ENCODE measurements at regions not wholly inside any gene's neighbourhood (a gene's known extent, or its start where the extent isn't known, plus 50 kb on each side); places are given as distances from the start of the nearest gene placed in this dataset.
"Not testable (repeated sequence)": the region's sequence is repeated elsewhere in the genome, so short reads cannot be mapped to it uniquely, and the experiment has no call there.

DNA sequence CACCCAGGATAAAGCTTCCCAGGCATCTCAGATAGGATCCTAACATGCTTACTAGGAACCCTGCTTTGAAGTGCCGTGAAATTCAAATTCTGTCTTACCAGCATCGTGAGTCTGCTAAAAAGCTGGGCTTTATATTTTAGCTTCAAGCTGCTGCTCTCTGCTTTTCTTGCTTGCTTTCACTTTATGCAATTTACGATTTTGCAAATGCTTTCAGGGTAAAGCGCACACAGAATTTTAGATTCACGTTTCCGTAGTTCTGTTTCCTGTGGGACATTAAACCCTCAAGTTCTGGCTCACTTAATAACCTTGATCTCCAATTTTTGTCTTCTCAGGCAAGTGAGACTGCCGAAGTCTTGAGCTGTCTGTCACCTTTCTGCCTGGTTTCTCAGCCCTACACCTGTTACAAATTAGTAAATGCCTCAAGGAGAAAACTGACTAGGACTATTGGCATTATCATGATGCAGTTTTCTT lies 170.5 kb upstream of the TGFBR2 start:
- no peaks in the 10 kb centered on the region for H3K36me3 ChIP-seq (ENCODE audit: insufficient read depth, low read length)
- H3K9ac ChIP-seq (ENCODE audit: low read depth, low read length) = no peak overlapping the region
- peaks cover 14% of the 10 kb centered on the region; the same call in 1 of the 2 replicates for H3K4me1 ChIP-seq (ENCODE audit: insufficient read depth, low read length)
- H3K9me3 ChIP-seq (ENCODE audit: control insufficient read depth, insufficient read depth, low read length) = no peaks in the 10 kb centered on the region

DNA sequence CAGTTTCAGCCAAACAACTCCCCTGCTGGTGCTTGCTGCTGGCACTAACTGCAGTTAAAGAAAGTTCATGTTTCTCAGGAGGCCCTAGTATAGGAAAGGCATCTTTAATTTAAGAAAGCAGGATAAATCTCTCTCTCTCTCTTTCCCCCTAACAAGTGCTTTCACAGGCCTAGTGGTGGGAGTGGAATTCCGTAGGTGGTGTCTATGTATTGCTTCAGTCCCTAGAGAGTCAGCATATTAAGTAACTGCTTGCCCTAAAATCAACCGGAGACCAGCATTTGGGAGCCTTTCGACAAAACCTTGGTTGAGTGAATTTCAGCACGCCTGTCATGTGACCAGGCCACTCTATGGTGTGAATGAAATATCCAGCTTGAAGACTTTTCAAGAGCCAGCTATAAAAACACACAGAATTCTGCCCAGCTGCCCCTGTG lies 169.2 kb upstream of the TGFBR2 start:
- H3K9me3 ChIP-seq (ENCODE audit: control insufficient read depth, insufficient read depth, low read length) = no peaks in the 10 kb centered on the region
- H3K36me3 ChIP-seq (ENCODE audit: insufficient read depth, low read length) = no peaks in the 10 kb centered on the region
- H3K9ac ChIP-seq (ENCODE audit: low read depth, low read length) = no peak overlapping the region
- H3K4me1 ChIP-seq (ENCODE audit: insufficient read depth, low read length) = peaks cover 14% of the 10 kb centered on the region; the same call in 1 of the 2 replicates

DNA sequence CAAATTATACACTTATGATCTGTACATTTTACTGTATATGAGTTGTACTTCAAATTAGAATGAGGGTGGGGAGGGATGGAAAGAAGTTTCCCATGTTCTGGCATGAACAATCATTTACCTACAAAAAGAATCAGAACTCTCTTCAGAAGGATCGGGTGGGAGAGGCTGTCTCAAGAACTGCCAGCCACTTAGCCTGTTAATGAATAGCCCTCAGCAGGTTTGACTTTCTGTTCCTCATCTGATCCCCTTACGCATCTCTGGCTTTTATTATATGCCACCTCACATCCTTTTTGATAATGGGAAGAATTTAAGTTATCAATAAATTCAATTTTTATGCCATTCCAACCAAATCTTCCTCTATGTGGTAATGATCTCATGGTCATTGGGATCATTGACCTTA lies 168.3 kb upstream of the TGFBR2 start:
- H3K36me3 ChIP-seq (ENCODE audit: insufficient read depth, low read length) = no peaks in the 10 kb centered on the region
- no peak overlapping the region for H3K9ac ChIP-seq (ENCODE audit: low read depth, low read length)
- H3K4me1 ChIP-seq (ENCODE audit: insufficient read depth, low read length) = peaks cover 14% of the 10 kb centered on the region; the same call in 1 of the 2 replicates
- H3K9me3 ChIP-seq (ENCODE audit: control insufficient read depth, insufficient read depth, low read length) = no peaks in the 10 kb centered on the region

DNA sequence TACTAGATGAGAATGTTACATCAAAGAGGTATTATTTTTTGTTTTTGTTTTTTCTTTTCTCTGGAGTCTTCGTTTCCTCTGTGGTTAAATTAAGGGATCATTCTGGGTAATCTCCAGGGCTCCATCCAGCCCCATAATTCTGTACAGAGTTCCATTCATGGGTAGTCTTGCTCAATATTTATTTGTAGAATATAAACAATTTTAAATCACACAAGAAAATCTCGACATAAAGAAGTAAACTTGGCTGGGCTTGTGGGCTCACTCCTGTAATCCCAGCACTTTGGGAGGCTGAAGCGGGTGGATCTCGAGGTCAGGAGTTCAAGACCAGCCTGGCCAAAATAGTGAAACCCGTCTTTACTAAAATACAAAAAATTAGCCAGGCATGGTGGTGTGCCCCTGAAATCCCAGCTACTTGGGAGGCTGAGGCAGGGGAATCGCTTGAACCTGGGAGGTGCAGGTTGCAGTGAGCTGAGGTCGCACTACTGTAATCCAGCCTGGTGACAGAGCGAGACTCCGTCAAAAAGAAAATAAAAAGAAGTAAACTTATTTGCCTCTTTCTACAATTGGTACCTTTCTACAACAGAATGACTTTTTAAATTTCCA lies 166.8 kb upstream of the TGFBR2 start:
- Histone ChIP-seq H3K4me1 (ENCODE audit: insufficient read depth, low read length) (peaks cover 14% of the 10 kb centered on the region; the same call in 1 of the 2 replicates), H3K9ac (ENCODE audit: low read depth, low read length) (no peak overlapping the region), H3K9me3 (ENCODE audit: control insufficient read depth, insufficient read depth, low read length) (no peaks in the 10 kb centered on the region), H3K36me3 (ENCODE audit: insufficient read depth, low read length) (no peaks in the 10 kb centered on the region)

DNA sequence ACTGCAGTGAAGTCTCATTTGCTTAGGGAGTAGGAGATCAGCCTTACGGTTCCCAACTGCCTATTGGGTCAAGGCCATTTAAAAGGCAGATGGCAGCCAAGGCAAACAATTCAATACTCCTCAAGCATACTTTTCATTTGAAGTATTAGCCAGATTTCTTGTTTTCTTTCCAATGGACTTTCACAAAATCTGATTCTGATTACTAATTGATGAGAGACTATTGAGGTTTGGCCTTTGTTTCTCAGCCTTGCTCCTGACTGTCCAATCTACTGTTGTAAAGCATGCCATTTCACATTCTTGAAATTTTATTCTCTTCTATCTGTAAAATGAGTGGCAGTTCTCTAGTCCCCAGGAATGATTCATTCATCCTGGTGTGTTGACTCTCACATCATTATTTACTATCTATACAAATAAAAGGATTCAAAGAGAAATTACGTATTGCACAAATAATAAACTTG lies 166.2 kb upstream of the TGFBR2 start:
- H3K9ac ChIP-seq (ENCODE audit: low read depth, low read length) = no peak overlapping the region

DNA sequence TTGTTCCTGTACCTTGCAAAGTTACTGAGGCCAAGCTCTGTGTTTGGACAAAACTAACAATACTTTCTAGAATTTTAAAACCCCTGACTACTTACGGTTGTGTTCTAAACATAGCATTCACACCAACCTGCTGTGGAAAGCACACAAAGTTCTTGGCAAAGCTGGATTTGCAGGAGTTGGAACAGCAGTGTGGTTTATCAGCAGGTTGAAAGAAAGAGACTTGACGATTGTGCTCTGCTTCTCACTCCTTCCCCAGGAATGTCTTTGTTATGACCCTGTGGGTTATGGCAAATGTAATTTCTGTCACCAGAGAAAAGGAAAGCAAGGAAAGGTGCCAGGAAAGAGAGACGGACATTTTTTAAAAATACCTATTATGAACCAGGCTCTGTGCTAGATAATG lies 165.5 kb upstream of the TGFBR2 start:
- H3K9me3 ChIP-seq (ENCODE audit: control insufficient read depth, insufficient read depth, low read length) = no peaks in the 10 kb centered on the region
- H3K36me3 ChIP-seq (ENCODE audit: insufficient read depth, low read length) = no peaks in the 10 kb centered on the region
- H3K4me1 ChIP-seq (ENCODE audit: insufficient read depth, low read length) = peaks cover 10% of the 10 kb centered on the region; the same call in 1 of the 2 replicates
- no peak overlapping the region for H3K9ac ChIP-seq (ENCODE audit: low read depth, low read length)

More for the DNA sequence above, 166.2 kb upstream of the TGFBR2 start:
- Histone ChIP-seq H3K36me3 (ENCODE audit: insufficient read depth, low read length) (no peaks in the 10 kb centered on the region), H3K4me1 (ENCODE audit: insufficient read depth, low read length) (peaks cover 14% of the 10 kb centered on the region; the same call in 1 of the 2 replicates), H3K9me3 (ENCODE audit: control insufficient read depth, insufficient read depth, low read length) (no peaks in the 10 kb centered on the region)

DNA sequence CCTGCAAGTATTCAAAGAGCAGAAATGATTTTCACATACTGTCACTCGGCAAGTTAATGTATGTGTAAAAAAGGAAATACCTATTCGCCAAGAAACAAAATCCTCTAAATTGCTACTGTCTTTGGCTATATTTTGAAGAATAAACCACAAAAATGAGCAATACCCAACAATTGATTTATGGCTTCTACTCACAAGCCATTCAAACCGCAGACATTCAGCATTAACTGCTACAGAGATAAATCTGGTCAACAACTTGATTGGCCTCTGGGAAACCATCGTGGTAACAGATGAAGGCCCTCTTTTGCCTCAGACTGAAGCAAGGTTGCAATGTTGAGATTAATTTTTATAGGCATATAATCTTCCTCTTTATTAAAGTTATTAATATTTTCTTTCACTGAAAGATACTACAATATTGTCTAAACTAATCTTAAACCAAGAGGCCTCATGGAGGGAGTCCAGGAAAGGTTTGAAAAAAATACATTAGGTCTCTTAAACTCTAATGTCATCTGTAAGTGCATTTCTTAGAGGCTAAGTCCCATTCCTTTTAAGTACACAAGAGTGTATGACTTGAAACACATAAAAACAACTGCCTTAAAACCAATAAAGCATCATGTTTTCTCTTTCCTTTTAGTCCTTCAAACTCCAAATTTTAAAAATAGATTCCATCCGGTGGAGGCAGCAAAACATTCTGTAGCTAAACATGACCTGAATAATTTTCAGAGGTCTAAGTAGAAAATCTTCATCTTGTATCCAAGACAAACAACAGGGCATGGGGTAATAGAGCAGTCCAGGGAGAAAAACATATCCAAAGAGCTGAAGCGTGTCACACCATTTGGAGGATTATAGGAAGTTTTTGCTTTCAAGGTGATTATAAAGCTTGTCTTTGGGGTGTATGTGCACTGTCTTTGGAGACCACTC lies 162.4 kb upstream of the TGFBR2 start:
- Histone ChIP-seq H3K36me3 (ENCODE audit: insufficient read depth, low read length) (no peaks in the 10 kb centered on the region), H3K9me3 (ENCODE audit: control insufficient read depth, insufficient read depth, low read length) (no peaks in the 10 kb centered on the region), H3K4me1 (ENCODE audit: insufficient read depth, low read length) (no peaks in the 10 kb centered on the region), H3K9ac (ENCODE audit: low read depth, low read length) (no peak overlapping the region)

DNA sequence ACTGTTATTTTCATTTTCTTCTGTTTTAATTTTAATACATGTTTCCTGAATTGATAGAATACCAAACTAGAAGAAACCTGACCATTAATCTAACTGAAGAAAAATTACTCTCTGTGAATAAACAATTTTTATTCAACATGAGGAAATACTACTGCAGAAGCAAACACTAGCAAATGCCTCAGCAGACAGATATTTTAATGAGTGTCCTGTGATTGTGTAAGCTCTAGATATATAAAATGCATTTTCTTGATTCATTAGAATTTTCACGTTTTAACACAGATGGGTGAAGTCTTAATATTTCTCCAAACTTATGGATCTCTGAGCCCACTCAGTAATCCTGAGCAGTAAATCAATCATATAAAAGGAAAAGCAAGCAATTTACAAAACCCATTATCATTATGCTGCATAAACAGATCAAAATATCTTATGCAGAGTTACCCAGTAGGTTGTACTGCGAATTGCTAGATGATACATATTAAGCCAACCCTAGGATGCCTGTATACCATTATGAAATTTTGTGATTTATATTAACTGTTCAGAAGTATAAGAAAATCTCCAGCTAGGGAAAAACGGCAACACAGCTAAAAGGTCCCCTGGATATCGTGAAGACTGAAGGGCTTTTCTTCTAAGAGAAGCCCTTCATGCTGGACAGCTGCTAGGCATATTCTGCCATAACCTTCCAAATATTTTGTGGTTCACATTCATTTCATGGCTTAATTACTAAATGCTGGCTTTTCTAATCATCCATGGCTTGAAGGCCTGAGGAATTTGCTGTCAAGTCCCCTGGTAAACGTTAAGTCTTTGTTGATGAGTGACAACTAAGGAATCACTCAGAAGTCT lies 157.7 kb upstream of the TGFBR2 start:
- no peaks in the 10 kb centered on the region for H3K36me3 ChIP-seq (ENCODE audit: insufficient read depth, low read length)
- no peaks in the 10 kb centered on the region for H3K9me3 ChIP-seq (ENCODE audit: control insufficient read depth, insufficient read depth, low read length)
- no peak overlapping the region for H3K9ac ChIP-seq (ENCODE audit: low read depth, low read length)
- no peaks in the 10 kb centered on the region for H3K4me1 ChIP-seq (ENCODE audit: insufficient read depth, low read length)

DNA sequence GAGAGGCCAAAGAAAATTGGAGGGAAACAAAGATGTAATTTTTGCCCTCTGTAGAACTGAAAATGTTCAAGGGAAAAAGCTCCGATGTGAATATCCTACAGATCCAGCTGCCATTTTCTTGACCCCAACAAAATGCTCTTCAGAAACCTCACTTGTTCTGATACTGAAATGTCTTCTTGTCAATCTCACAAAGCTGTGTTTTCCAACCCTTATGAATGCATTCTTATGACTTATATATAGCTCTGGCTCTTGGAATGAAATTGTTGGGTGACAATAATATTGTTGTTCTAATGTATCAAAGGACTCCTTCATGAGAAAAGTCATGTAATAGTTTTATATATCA lies 157.1 kb upstream of the TGFBR2 start:
- Histone ChIP-seq H3K9me3 (ENCODE audit: control insufficient read depth, insufficient read depth, low read length) (no peaks in the 10 kb centered on the region), H3K9ac (ENCODE audit: low read depth, low read length) (no peak overlapping the region), H3K36me3 (ENCODE audit: insufficient read depth, low read length) (no peaks in the 10 kb centered on the region), H3K4me1 (ENCODE audit: insufficient read depth, low read length) (no peaks in the 10 kb centered on the region)

DNA sequence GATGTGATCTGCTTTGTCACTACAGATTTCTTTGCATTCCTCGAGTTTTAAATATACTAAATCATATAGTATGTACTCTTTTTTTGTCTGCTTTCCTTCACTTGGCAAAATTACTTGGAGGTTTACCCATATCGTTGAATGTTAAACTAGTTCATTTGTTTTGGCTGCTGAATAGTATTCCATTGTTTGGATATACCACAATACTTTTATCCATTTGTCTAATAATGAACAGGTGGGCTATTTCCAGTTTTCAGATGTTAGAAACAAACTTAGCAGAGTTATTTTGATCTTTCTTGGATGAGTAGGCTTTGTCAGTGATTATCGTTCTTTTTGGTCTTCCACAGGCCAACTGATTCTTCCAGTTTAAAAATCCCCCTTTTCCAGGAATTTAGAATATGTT lies 154.0 kb upstream of the TGFBR2 start:
- H3K36me3 ChIP-seq (ENCODE audit: insufficient read depth, low read length) = no peaks in the 10 kb centered on the region
- no peaks in the 10 kb centered on the region for H3K9me3 ChIP-seq (ENCODE audit: control insufficient read depth, insufficient read depth, low read length)
- H3K4me1 ChIP-seq (ENCODE audit: insufficient read depth, low read length) = no peaks in the 10 kb centered on the region
- H3K9ac ChIP-seq (ENCODE audit: low read depth, low read length) = no peak overlapping the region

DNA sequence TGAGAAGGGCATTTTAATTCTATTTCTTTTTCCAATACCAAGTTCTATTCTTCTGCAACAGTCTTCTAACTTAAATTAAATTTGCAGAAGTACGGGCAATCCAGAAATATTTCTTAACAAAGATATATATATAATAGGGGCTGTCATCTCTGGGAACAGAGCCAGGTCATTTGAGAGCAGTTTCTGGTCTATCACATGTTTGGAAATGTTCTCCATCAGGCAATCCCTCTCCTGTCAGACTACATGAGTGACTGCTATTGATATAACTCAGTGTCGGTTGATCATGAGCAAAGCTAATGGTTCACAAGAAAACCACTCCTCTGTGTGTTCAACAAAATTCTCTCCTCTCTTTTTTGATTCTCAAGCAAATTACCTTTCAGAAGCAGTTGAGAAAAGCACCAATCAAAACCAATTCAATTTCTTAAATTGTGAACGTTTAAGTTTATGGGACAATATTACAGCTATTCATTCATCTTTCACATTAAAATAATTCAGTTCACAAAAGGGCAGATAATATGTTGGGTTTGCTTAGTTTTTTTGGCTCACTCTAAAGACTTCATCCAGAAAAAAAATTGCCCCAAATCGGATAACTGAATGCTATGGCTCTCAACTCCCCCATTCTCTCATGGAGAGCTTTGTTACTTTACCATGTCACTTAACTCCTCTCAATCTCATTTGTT lies 152.9 kb upstream of the TGFBR2 start:
- Histone ChIP-seq H3K36me3 (ENCODE audit: insufficient read depth, low read length) (no peaks in the 10 kb centered on the region), H3K4me1 (ENCODE audit: insufficient read depth, low read length) (no peaks in the 10 kb centered on the region), H3K9ac (ENCODE audit: low read depth, low read length) (no peak overlapping the region), H3K9me3 (ENCODE audit: control insufficient read depth, insufficient read depth, low read length) (no peaks in the 10 kb centered on the region)

DNA sequence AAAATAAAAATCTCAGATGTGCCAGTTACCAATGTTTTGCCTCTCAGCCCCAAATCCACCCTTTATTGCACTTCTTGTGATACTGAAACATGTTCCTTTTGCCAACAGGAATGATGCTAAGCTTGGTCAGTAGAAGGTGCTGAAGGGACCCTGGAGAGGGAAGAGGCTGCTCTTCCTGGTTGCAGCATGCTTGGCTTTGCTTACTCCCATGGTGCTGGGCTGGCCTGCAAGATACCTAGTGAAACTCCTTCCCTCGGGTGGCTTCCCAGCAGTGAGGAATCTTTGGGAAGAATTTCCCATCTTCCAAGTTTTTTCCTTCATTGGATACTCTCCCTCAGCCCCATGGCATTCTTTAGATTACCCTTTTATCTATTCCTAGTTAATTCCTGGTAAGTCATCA lies 151.8 kb upstream of the TGFBR2 start:
- H3K36me3 ChIP-seq (ENCODE audit: insufficient read depth, low read length) = no peaks in the 10 kb centered on the region
- no peak overlapping the region for H3K9ac ChIP-seq (ENCODE audit: low read depth, low read length)
- H3K4me1 ChIP-seq (ENCODE audit: insufficient read depth, low read length) = no peaks in the 10 kb centered on the region
- H3K9me3 ChIP-seq (ENCODE audit: control insufficient read depth, insufficient read depth, low read length) = no peaks in the 10 kb centered on the region

DNA sequence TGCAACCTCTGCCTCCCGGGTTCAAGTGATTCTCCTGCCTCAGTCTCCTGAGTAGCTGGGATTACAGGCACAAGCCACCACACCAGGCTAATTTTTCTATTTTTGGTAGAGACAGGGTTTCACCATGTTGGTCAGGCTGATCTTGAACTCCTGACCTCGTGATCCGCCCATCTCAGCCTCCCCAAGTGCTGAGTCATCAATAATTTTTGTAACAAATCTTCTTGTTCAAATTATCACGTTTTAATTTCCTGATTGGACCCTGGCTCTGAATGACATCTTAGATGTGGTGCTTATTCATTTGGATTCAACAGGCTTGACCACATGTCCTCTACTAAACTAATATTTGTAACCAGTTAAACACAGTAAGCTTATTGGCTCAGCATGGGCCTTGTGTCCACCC lies 151.3 kb upstream of the TGFBR2 start:
- H3K36me3 ChIP-seq (ENCODE audit: insufficient read depth, low read length); H3K4me1 ChIP-seq (ENCODE audit: insufficient read depth, low read length); H3K9me3 ChIP-seq (ENCODE audit: control insufficient read depth, insufficient read depth, low read length); H3K9ac ChIP-seq (ENCODE audit: low read depth, low read length): not testable (repeated sequence)

DNA sequence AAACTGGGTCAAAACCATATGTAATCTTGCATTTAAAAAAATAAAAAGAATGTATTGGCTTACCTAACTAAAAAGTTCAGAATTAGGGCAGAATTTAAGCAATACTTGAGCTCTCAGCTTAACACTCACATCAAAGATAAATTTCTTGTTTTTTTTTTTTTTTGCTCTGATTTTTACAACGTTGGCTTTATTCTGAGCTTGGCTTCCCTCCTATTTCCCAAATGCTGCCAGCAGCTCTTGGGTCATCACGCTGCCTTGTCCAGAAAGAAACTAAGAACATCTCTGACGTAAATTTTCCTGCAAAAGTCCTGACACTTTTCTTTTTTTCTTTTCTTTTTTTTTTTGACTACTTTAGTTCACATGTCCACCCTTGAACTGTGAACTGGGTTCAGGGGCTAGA lies 150.6 kb upstream of the TGFBR2 start:
- Histone ChIP-seq H3K36me3 (ENCODE audit: insufficient read depth, low read length) (no peaks in the 10 kb centered on the region), H3K9me3 (ENCODE audit: control insufficient read depth, insufficient read depth, low read length) (no peaks in the 10 kb centered on the region), H3K9ac (ENCODE audit: low read depth, low read length) (no peak overlapping the region), H3K4me1 (ENCODE audit: insufficient read depth, low read length) (no peaks in the 10 kb centered on the region)

Data from ES-I3 (cell line).